Pancreas (tissue), 10 donors: ENCODE measurements at regions not wholly inside any gene's neighbourhood (a gene's known extent, or its start where the extent isn't known, plus 50 kb on each side); places are given as distances from the start of the nearest gene placed in this dataset.
A peak's percentile ranks its signal among the peaks of the same experiment; 100 is the strongest.
"Not testable (repeated sequence)": the region's sequence is repeated elsewhere in the genome, so short reads cannot be mapped to it uniquely, and the experiment has no call there.

Source experiments
- ATAC-seq, 4 donors: fragments of 200-7000 bp; cut with Tn5 transposase; one replicate each; pipeline versions ENCODE4 v1.8.0 to v1.9.1; 2020; ENCODE audit warnings: mild to moderate bottlenecking in 4 of 4, moderate library complexity in 4 of 4
- DNase-seq, 6 donors: peaks; one replicate each; pipeline ENCODE4 v3.0.0-alpha.2; 2020
- FAIRE-seq: peaks from 2 replicates; lab custom pipeline; 2012; peaks lifted over from hg19 to GRCh38; lab: Jason Lieb, UNC
- H3K27ac ChIP-seq, 4 donors: fragments of 200-600 bp; sonication (generic); 1 replicate in 3 of 4; 2 replicates in 1 of 4; pipeline versions ENCODE4 v1.5.0 to v1.8.0; 2020
- H3K27me3 ChIP-seq, 4 donors: fragments of 200-600 bp; one replicate each; pipeline ENCODE4 v1.8.0; 2021
- H3K36me3 ChIP-seq, 3 donors: fragments of 200-600 bp; sonication (generic) in 1 of 3; one replicate each; pipeline versions ENCODE4 v1.5.0 to v1.8.0; 2020 to 2021
- H3K4me1 ChIP-seq, 3 donors: fragments of 200-600 bp; one replicate each; pipeline ENCODE4 v1.8.0; 2021
- H3K4me3 ChIP-seq, 4 donors: fragments of 200-600 bp; sonication (generic) in 2 of 4; one replicate each; pipeline versions ENCODE4 v1.5.0 to v1.8.0; 2020 to 2021
- H3K9me3 ChIP-seq, 4 donors: fragments of 200-600 bp; one replicate each; pipeline ENCODE4 v1.8.0; 2021
- WGBS, 2 donors: extraction: QIAGEN DNeasy Blood & Tissue Kit; methylation state at CpG; one replicate each; pipeline ENCODE4 v1.1.7; 2013; 5-methylcytosine and 5-hydroxymethylcytosine counted together
- intact Hi-C, 3 donors: fragments of 100-400 bp; cut with DNase I; formaldehyde crosslinking; loops; one replicate each; pipeline versions ENCODE4 v1.11.1 to v1.14.2; 2022
- TF ChIP-seq, protein P1 (sequence below), 4 donors: fragments of 200-600 bp; sonication (generic) in 3 of 4; IDR thresholded peaks; one replicate each; pipeline versions ENCODE4 v1.5.0 to v1.8.0; 2021; ENCODE audit warnings: antibody characterized with exemption in 4 of 4
- donor health status: healthy with polysubstance abuse.
- donor health status: DM: no; HTN: no; CAD: no; lungs with moderate emphysema.
- donor health status: DM: no; HTN: no; CAD: no.
- donor health status: control.
- donor health status: control.
- donor health status: Bipolar disorder and iron deficiency.
- donor health status: DM: yes; HTN: yes; CAD: no.
- donor health status: DM: no; HTN: no; CAD: no.
- donor health status: DM: no; HTN: no; CAD: no.
- donor health status: DM: yes; HTN: yes; CAD: no.

DNA sequence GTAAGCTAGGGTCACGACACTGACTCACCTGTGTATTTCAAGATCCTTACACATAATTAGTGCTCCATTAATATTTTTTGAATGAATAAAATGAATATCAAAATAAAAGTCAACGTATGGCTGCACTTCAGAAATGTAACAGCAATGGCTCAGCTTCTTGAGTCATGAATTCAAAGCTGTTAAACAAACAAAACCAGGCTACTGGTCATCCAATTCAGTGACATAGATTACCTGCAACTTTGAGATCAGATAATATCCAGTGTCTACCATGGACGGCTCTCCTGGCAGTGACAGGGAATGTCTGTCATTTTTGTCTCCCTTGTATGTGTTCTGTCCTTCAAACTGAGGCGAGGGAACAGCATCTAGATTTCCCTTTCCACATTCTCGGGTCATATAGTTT lies 225.6 kb downstream of the EFCAB11 start:
- Histone ChIP-seq H3K27me3 (no peaks in the 10 kb centered on the region), H3K36me3 (no peaks in the 10 kb centered on the region), H3K27ac (no peak overlapping the region), H3K4me3 (no peak overlapping the region), H3K4me1 (no peaks in the 10 kb centered on the region), H3K9me3 (no peaks in the 10 kb centered on the region)
- TF ChIP-seq, protein P1, sequence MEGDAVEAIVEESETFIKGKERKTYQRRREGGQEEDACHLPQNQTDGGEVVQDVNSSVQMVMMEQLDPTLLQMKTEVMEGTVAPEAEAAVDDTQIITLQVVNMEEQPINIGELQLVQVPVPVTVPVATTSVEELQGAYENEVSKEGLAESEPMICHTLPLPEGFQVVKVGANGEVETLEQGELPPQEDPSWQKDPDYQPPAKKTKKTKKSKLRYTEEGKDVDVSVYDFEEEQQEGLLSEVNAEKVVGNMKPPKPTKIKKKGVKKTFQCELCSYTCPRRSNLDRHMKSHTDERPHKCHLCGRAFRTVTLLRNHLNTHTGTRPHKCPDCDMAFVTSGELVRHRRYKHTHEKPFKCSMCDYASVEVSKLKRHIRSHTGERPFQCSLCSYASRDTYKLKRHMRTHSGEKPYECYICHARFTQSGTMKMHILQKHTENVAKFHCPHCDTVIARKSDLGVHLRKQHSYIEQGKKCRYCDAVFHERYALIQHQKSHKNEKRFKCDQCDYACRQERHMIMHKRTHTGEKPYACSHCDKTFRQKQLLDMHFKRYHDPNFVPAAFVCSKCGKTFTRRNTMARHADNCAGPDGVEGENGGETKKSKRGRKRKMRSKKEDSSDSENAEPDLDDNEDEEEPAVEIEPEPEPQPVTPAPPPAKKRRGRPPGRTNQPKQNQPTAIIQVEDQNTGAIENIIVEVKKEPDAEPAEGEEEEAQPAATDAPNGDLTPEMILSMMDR (IDR thresholded peaks at IDR 0.05): no peak
- intact Hi-C loops: no loop called here
- FAIRE-seq: no peak
- 70 to 77% methylated on average over 5 of the region's 5 CpGs for WGBS, 2 donors
- DNase-seq: no peak
- no peak for ATAC-seq

DNA sequence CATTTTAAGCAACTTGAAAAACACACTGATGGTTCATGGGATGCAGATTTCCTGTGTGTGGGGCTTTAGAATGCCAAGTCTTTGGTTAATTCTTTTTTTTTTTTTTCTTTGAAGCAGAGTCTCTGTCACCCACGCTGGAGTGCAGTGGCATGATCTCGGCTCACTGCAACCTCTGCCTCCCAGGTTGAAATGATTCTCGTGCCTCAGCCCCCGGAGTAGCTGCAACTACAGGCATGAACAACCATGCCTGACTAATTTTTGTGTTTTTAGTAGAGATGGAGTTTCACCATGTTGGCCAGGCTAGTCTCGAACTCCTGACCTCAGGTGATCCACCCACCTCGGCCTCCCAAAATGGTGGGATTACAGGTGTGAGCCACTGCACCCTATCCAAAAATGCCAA lies 228.3 kb downstream of the EFCAB11 start:
- 85 to 87% methylated on average over 6 of the region's 6 CpGs for WGBS, 2 donors
- ATAC-seq, H3K36me3 ChIP-seq, H3K4me3 ChIP-seq, H3K27ac ChIP-seq, H3K27me3 ChIP-seq, DNase-seq, FAIRE-seq, H3K4me1 ChIP-seq, intact Hi-C loops, H3K9me3 ChIP-seq: not testable (repeated sequence)

DNA sequence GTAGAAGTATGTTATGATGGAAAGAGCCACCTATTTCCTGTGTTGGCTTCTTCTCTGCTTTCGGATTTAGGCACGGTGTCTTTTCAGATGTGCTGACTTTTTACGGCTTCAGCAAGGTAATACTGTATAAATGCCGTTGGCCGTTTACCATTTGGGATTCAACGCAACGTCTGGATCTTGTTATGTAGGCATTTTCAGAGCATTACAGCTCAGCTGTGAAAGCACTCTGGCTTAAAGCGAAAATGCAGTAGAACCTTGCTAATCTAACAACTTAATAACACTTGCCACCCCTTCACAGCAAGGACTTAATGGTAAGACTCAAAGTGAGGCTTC lies 229.9 kb downstream of the EFCAB11 start:
- TF ChIP-seq, protein P1 (IDR thresholded peaks at IDR 0.05): no peak
- H3K27me3 ChIP-seq: no peaks in the 10 kb centered on the region
- no peaks in the 10 kb centered on the region for H3K4me1 ChIP-seq
- H3K27ac ChIP-seq: no peak overlapping the region
- DNase-seq: no peak
- no peaks in the 10 kb centered on the region for H3K9me3 ChIP-seq
- intact Hi-C loops: no loop called here
- no peaks in the 10 kb centered on the region for H3K36me3 ChIP-seq
- no peak for ATAC-seq
- WGBS, 2 donors: 74 to 89% methylated on average over 8 of the region's 8 CpGs
- no peak overlapping the region for H3K4me3 ChIP-seq
- FAIRE-seq: no peak

DNA sequence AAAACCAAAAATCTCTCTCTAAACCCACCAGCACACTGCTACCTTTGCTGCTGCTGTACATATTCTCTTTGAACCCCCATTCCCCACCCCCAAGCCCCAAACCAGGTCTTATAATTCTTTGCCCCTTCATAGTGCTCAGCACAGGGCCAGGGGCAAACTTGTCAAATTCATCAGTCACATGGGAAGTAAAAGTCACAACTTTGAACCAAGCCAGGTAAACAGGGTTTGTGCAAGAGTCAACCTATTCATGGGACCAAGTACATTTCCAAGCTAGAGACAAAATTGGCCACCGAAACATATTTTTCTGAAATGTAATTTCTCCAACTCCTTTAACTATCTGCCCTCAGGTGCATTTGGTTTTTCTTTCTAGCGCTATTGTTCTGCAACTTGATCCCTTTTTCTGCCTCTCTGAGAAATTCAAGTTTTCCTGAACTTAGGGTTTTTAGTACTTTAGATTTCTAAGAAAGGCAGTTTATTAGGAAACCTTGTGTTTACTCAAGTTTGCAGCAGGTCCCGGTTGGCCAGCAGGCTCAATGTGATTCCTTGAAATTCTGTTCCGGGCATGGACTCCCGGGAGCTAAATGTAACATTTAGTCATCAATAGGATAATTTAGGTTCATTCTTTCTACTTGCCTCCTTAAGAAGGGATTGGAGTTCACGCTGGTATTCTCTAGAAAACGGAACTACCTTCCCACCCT lies 230.5 kb downstream of the EFCAB11 start:
- no peaks in the 10 kb centered on the region for H3K4me1 ChIP-seq
- H3K27ac ChIP-seq: no peak overlapping the region
- intact Hi-C loops: no loop called here
- FAIRE-seq: no peak
- WGBS, 2 donors: 64 to 76% methylated on average over 7 of the region's 7 CpGs
- TF ChIP-seq, protein P1 (IDR thresholded peaks at IDR 0.05): no peak
- no peak for DNase-seq
- H3K9me3 ChIP-seq: no peaks in the 10 kb centered on the region
- H3K4me3 ChIP-seq: no peak overlapping the region
- H3K36me3 ChIP-seq: no peaks in the 10 kb centered on the region
- H3K27me3 ChIP-seq: no peaks in the 10 kb centered on the region
- ATAC-seq: no peak

DNA sequence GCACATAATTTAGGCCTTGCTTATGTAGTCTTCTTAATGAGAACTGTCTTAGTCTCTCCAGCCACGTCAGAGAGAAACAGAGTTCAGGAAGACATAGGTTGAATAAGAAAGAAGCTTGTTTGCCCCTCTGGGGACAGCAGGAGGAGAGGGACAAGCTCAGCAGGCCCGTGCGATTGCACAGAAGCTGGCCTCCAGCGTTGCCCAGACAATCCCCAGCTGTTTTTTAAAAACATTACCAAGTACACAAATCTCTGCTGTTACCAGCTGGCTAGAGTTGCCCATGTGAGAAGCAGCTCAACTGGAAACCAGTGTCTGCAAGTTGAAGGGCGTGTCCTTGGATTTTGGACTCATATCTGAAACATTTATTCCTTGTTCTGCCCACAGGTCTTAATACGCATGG lies 232.6 kb downstream of the EFCAB11 start:
- FAIRE-seq: no peak
- WGBS, 2 donors: 63 to 67% methylated on average over 6 of the region's 6 CpGs
- no peak for DNase-seq

More for the DNA sequence above, 232.6 kb downstream of the EFCAB11 start:
- Histone ChIP-seq H3K36me3 (no peaks in the 10 kb centered on the region), H3K4me1 (no peaks in the 10 kb centered on the region), H3K4me3 (no peak overlapping the region), H3K27me3 (no peaks in the 10 kb centered on the region), H3K9me3 (no peaks in the 10 kb centered on the region), H3K27ac (no peak overlapping the region)
- intact Hi-C loops: no loop called here
- peak in 2 of 4 donors; percentile 47 to 56 for ATAC-seq
- TF ChIP-seq, protein P1 (IDR thresholded peaks at IDR 0.05): no peak
